ENCODE measurements at regions not wholly inside any gene's neighbourhood (a gene's known extent, or its start where the extent isn't known, plus 50 kb on each side); places are given as distances from the start of the nearest gene placed in this dataset.
"Not testable (repeated sequence)": the region's sequence is repeated elsewhere in the genome, so short reads cannot be mapped to it uniquely, and the experiment has no call there.

- DNase-seq; CTCF ChIA-PET; H3K36me3 Mint-ChIP-seq; POLR2A ChIA-PET; H3K27me3 ChIP-seq (ENCODE audit: control insufficient read depth in 2 of 2, insufficient read depth in 2 of 2, low read length in 2 of 2); H3K27ac ChIP-seq (ENCODE audit: low read depth, low read length); H3K36me3 ChIP-seq (ENCODE audit: control insufficient read depth in 2 of 3, insufficient read depth in 3 of 3, low read length in 3 of 3); H3K4me1 ChIP-seq (ENCODE audit: control insufficient read depth in 2 of 2, insufficient read depth in 2 of 2, low read length in 2 of 2); ATAC-seq; H3K4me3 ChIP-seq (ENCODE audit: low read length); H3K4me1 Mint-ChIP-seq; H3K9me3 ChIP-seq (ENCODE audit: control insufficient read depth in 2 of 3, low read length in 3 of 3); H3K27me3 Mint-ChIP-seq; H3K27ac Mint-ChIP-seq; intact Hi-C loops (cut with micrococcal nuclease); H3K9me3 Mint-ChIP-seq: not testable (repeated sequence)
- peak overlapping the region in 1 of 10 donors; percentile 20 for H3K4me3 Mint-ChIP-seq
Observed at GRCh38 chrX:79456593-79456992, 89.5 kb upstream of the ITM2A start.

DNA sequence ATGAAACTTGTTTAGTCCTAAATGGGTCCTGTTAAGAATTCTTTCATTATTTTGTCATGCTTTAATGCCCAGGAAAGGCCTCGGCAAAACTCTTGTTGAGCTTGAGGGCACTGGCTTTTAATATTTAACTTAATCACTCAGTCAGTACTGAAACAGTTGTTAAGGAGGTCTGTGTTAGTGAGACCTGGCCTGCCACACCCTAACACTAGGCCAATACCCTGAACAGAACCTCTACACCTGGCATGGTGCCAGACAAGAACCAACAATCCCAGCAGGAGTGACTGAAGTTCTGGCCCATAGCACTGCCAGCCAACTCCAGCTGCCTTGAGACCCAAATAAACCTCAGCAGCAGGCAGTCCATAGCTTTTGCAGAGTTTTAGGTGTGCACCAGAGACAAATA is 85.7 kb upstream of the ITM2A start:
- H3K9me3 ChIP-seq (ENCODE audit: control insufficient read depth in 2 of 3, low read length in 3 of 3): no peaks in the 10 kb centered on the region
- H3K36me3 ChIP-seq (ENCODE audit: control insufficient read depth in 2 of 3, insufficient read depth in 3 of 3, low read length in 3 of 3): no peaks in the 10 kb centered on the region
- DNase-seq (no peak), ATAC-seq (no peak)
- H3K4me3 ChIP-seq (ENCODE audit: low read length): no peak overlapping the region
- H3K9me3 Mint-ChIP-seq: peaks cover 0 to 3% (median 0%) of the 10 kb centered on the region in 11 donors
- CTCF ChIA-PET: interaction anchor here (1.1 kb wide), 1 partner anchor 897 kb away, joined by 3 read pairs; no protein-coding TSS in a partner anchor
- no peak overlapping the region for H3K27ac Mint-ChIP-seq
- H3K4me1 Mint-ChIP-seq: peaks cover 0 to 10% (median 2%) of the 10 kb centered on the region in 7 donors
- no peak overlapping the region for H3K4me3 Mint-ChIP-seq
- POLR2A ChIA-PET: no interaction called here
- no peak overlapping the region for H3K27ac ChIP-seq (ENCODE audit: low read depth, low read length)
- no peaks in the 10 kb centered on the region for H3K27me3 ChIP-seq (ENCODE audit: control insufficient read depth in 2 of 2, insufficient read depth in 2 of 2, low read length in 2 of 2)
- H3K36me3 Mint-ChIP-seq: no peaks in the 10 kb centered on the region
- H3K4me1 ChIP-seq (ENCODE audit: control insufficient read depth in 2 of 2, insufficient read depth in 2 of 2, low read length in 2 of 2): no peaks in the 10 kb centered on the region
- no peaks in the 10 kb centered on the region for H3K27me3 Mint-ChIP-seq
- intact Hi-C loops (cut with micrococcal nuclease): no loop called here

- ATAC-seq (no peak), DNase-seq (no peak)
- Mint-ChIP-seq H3K4me1 (no peaks in the 10 kb centered on the region), H3K27ac (no peak overlapping the region), H3K36me3 (no peaks in the 10 kb centered on the region), H3K27me3 (no peaks in the 10 kb centered on the region), H3K9me3 (no peaks in the 10 kb centered on the region), H3K4me3 (no peak overlapping the region)
- POLR2A ChIA-PET: no interaction called here
- H3K4me3 ChIP-seq (ENCODE audit: low read length): no peak overlapping the region
- CTCF ChIA-PET: no interaction called here
- no peak overlapping the region for H3K27ac ChIP-seq (ENCODE audit: low read depth, low read length)
- H3K27me3 ChIP-seq (ENCODE audit: control insufficient read depth in 2 of 2, insufficient read depth in 2 of 2, low read length in 2 of 2): no peaks in the 10 kb centered on the region
- intact Hi-C loops (cut with micrococcal nuclease): loop anchor here in 1 of 2 donors (10.0 kb wide), 1 partner anchor 1530 kb away; the partner anchor contains the start of gene ATP7A
- no peaks in the 10 kb centered on the region for H3K36me3 ChIP-seq (ENCODE audit: control insufficient read depth in 2 of 3, insufficient read depth in 3 of 3, low read length in 3 of 3)
- H3K4me1 ChIP-seq (ENCODE audit: control insufficient read depth in 2 of 2, insufficient read depth in 2 of 2, low read length in 2 of 2): no peaks in the 10 kb centered on the region
- H3K9me3 ChIP-seq (ENCODE audit: control insufficient read depth in 2 of 3, low read length in 3 of 3): no peaks in the 10 kb centered on the region
Observed at GRCh38 chrX:79444694-79445210, 77.6 kb upstream of the ITM2A start.

DNA sequence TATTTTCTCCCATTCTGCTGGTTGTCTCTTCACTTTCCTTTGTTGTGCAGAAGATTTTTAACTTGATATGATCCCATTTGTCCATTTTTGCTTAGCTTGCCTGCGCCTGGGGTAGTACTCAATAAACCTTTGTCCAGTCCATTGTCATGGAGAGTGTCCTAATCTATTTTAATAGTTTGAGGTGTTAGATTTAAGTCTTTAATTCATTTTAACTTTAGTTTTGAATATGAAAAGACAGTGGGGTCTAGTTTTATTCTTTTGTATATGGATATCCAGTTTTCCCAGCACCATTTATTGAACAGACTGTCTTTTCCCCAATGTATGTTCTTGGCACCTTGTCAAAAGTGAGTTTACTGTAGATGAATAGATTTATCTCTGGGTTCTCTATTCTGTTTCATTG is 76.0 kb upstream of the ITM2A start:
- Mint-ChIP-seq H3K4me1 (no peaks in the 10 kb centered on the region), H3K4me3 (no peak overlapping the region), H3K9me3 (no peaks in the 10 kb centered on the region), H3K27ac (no peak overlapping the region), H3K36me3 (no peaks in the 10 kb centered on the region), H3K27me3 (no peaks in the 10 kb centered on the region)
- Histone ChIP-seq H3K4me1 (ENCODE audit: control insufficient read depth in 2 of 2, insufficient read depth in 2 of 2, low read length in 2 of 2) (no peaks in the 10 kb centered on the region), H3K9me3 (ENCODE audit: control insufficient read depth in 2 of 3, low read length in 3 of 3) (no peaks in the 10 kb centered on the region), H3K27me3 (ENCODE audit: control insufficient read depth in 2 of 2, insufficient read depth in 2 of 2, low read length in 2 of 2) (no peaks in the 10 kb centered on the region), H3K27ac (ENCODE audit: low read depth, low read length) (no peak overlapping the region), H3K4me3 (ENCODE audit: low read length) (no peak overlapping the region), H3K36me3 (ENCODE audit: control insufficient read depth in 2 of 3, insufficient read depth in 3 of 3, low read length in 3 of 3) (no peaks in the 10 kb centered on the region)
- ChIA-PET CTCF (no interaction called here), POLR2A (no interaction called here)
- ATAC-seq (no peak), DNase-seq (no peak)
- intact Hi-C loops (cut with micrococcal nuclease): loop anchor here in 1 of 2 donors (10.0 kb wide), 1 partner anchor 1528 kb away; the partner anchor contains the start of gene ATP7A

DNA sequence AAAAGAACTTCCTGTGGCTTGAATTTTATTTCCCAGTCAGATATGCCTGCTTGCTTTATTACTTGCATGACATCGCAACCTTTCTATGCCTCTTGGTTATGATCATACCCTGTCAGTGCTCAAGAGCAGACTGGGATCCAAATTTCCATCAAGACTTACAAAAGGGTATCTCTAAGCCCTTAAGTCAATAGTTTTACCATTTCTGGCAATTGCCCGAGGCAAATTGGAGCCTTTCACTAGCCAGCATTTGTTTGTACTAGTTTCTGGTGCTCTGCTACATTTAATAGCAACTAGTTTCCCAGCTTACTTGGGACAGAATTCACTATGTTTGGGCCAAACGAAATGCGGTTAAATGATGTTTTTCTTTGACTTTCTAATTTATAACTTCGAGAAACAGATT is 73.2 kb upstream of the ITM2A start:
- Histone ChIP-seq H3K27me3 (ENCODE audit: control insufficient read depth in 2 of 2, insufficient read depth in 2 of 2, low read length in 2 of 2) (no peaks in the 10 kb centered on the region), H3K4me1 (ENCODE audit: control insufficient read depth in 2 of 2, insufficient read depth in 2 of 2, low read length in 2 of 2) (no peaks in the 10 kb centered on the region), H3K36me3 (ENCODE audit: control insufficient read depth in 2 of 3, insufficient read depth in 3 of 3, low read length in 3 of 3) (no peaks in the 10 kb centered on the region), H3K27ac (ENCODE audit: low read depth, low read length) (no peak overlapping the region), H3K4me3 (ENCODE audit: low read length) (no peak overlapping the region), H3K9me3 (ENCODE audit: control insufficient read depth in 2 of 3, low read length in 3 of 3) (no peaks in the 10 kb centered on the region)
- Mint-ChIP-seq H3K4me1 (no peaks in the 10 kb centered on the region), H3K27me3 (no peaks in the 10 kb centered on the region), H3K36me3 (peaks cover 0 to 4% (median 0%) of the 10 kb centered on the region in 5 donors), H3K27ac (no peak overlapping the region), H3K9me3 (peaks cover 0 to 12% (median 1%) of the 10 kb centered on the region in 11 donors), H3K4me3 (no peak overlapping the region)
- intact Hi-C loops (cut with micrococcal nuclease): loop anchor here in 1 of 2 donors (10.0 kb wide), 1 partner anchor 1526 kb away; the partner anchor contains the start of gene ATP7A
- no peak for DNase-seq
- no peak for ATAC-seq
- CTCF ChIA-PET: no interaction called here
- POLR2A ChIA-PET: no interaction called here

Measured in naive thymus-derived CD4-positive, alpha-beta T cell (primary cell).